HG02943 (cell line): ENCODE measurements at regions not wholly inside any gene's neighbourhood (a gene's known extent, or its start where the extent isn't known, plus 50 kb on each side); places are given as distances from the start of the nearest gene placed in this dataset.

Source experiments
- ATAC-seq: cut with Tn5 transposase; IDR thresholded peaks from one replicate; pipeline ENCODE4 v1.9.1; 2021; ENCODE audit warnings: mild to moderate bottlenecking, low read depth, moderate library complexity; ENCODE audit not compliant: unreplicated experiment

DNA sequence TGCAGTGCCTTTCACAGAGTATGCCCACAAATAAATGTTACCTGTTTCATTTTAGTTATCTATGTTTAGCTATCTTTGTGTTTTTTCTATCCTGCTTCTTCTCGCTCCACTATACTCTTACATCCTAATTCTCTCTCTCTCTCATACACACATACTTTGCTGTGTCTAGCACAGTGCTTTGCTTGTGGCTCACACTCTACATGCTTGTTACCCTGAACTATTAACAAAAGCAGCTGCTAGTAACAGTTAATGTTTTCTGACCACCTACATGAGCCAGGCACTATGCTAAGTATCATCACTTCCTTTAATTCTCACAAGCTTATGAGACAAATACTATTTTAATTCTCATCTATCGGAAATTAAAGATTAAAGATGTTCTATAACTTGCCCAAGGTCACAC lies 390.5 kb upstream of the HNRNPA3 start:
- ATAC-seq, result no peak

DNA sequence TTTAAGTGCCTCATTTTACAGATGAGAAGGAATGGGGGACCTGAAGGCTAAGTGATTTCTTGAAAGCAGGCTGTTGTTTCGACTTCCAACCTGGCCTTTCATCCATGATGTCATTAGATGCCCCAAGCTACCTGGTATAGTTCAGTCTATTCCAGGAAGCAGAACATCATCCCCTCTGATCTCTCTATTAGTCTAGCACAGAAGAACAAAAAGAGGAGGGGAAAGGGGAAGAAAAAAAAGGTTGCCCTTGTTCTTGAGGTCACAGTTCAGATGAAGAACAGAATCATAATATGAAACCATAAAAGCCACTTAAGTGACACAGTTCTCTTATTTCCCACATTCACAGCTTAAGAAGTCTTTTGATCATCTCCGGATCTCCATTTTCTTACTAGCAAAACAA lies 386.2 kb upstream of the HNRNPA3 start:
- no peak for ATAC-seq

DNA sequence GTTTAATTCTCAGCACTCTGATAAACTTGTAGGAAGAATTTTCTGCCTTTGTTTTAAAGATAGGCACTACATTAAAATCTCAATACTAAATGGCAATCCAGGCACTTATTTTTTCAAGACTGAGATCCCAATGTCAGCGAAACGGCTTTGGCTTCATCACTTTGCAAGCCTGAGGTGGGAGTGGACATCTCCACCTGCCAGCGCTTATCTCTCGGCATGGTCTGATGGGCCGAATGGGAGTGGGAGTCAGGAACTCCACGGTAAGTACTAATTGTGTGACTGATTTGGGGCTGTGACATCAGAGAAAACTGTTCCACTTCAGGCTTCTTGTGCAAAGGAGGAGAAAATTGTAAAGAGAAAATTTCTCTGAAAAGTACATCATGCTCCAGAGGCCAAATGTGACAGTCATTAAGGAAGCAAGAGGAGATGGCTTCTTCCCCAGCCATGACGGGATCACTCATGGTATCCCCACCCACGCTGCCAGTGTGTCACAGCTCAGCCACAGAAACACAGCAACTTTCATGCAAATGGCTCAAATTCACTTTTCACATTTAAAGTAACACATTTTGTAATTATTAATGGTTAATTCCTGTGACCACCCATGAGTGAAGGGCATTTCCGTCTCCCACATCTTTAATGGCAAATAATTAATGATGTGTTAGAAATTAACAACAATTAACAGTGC lies 385.5 kb upstream of the HNRNPA3 start:
- ATAC-seq, result no peak

DNA sequence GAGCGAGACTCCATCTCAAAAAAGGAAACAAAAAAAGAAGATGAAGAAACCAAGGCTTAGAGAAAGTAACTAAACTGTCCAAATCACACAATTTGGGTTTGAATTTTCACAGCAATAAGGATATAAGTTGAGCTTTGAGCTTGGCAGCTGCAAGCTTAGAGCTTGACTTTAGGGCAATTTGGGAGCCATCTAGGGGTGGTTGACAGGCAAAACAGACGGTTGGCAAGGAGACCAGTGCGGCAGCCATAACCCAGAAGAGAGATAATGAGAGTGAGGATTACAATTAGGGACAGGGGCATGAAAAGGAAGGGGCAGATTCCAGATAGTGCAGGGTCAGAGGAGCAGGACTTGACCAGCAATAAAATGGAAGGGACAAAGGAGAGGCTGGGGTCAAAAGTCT lies 382.2 kb upstream of the HNRNPA3 start:
- ATAC-seq, result no peak

DNA sequence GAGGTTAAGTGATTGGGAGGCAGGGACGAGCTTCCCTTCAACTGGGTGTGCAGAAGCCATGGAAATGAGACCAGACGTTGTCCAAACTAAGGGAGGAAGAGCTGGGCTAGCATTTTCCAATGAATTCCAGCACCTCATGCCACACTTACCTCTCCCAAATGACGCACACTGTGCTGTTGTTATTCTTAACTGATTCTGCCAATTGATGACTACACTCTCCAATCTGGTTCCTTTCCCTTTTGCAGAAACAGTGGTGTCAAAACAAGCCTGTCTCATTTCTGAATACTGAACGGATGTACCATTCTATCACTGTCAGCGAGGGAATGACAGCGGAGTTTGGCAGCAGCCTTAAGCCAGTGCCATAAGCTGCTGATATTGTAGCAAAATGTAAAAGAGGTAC lies 380.5 kb upstream of the HNRNPA3 start:
- ATAC-seq, result no peak

DNA sequence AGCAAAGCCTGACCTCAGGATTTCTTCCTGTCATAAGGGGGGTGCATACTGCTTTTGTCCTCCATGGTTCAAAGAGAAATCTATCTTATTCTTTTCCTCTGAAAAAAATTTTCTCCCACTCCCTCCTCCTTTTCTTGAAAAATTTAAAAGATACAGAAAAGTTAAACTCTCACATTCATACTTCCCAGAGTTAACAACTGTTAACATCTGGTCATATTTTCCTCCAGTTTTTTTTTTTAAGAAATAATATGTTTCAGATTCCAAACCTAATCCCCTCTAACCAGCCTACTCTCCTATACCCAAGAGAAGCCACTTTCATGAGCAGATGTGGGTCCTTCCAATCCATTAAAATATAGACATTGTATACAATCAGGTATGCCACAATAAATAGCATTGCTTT lies 378.9 kb upstream of the HNRNPA3 start:
- no peak for ATAC-seq

DNA sequence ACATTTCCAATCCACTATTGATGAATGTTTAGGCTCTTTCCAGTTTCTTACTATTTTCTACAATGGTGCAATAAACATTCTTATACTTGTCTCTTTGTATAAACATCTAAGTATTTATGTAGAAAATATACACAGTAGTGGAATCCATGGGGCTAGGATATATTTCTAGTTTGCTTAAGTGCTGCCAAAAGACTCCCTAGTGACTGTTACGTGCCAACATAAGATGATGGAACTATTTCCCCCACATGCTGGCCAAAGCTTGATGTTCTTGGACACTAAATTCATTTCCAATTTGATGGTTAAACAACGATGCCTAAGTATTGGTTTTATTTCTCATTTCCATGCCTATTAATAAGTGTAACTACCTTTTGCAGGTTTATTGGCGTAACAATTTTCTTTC lies 378.4 kb upstream of the HNRNPA3 start:
- no peak for ATAC-seq

DNA sequence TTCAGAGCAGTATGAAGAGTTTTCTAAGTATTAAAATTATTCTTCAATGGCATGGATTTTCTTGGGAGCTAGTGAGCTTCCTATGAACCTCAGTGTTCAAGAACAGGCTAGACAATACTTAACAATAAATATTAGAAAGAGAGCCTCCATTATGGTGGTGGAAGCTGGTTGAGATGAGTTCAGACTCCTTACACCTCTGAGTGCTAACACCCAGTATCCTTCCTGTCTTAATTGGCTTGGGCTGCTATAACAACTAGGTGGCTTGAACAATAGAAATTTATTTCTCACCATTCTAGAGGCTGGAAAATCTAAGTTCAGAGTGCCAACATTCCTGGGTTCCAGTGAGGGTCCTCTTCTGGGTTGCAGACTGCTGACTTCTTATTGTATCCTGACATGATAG lies 369.4 kb upstream of the HNRNPA3 start:
- no peak for ATAC-seq

DNA sequence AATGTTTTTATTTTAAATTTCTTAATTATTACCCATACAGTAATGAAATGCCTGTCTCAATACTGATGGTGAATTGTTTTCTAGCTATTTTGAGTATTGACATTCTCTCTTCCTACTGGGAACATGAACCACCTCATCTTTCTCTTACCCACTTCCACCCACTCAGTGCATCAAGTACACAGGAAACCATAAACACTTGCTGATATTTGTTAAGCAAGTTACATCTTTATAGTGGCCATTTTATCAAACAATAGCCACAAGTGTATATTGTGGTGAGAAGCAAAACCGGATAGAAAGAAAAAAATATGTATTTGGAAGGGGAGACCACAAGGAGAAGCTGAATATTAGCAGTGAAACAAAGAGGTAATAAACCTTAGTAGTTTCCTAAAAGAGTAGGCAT lies 368.1 kb upstream of the HNRNPA3 start:
- no peak for ATAC-seq

DNA sequence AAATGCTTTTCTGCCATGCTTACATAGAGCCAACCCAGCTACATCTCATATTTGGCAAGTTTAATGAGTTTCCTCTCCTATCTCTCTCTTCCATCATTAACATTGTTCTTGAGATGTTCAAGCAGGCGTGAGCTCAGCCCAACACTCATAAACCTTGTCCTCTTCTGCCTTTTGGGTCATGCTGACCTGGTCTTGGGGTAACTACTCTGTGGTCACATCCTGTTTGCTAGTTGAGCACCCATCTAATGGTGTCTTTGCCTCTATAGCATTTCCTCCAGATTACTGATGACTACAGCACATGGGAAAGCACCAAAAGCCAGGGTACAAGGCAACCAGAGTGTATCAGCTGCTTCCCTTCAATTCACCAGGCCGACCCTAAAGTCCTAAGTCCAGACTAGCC lies 366.9 kb upstream of the HNRNPA3 start:
- no peak for ATAC-seq

DNA sequence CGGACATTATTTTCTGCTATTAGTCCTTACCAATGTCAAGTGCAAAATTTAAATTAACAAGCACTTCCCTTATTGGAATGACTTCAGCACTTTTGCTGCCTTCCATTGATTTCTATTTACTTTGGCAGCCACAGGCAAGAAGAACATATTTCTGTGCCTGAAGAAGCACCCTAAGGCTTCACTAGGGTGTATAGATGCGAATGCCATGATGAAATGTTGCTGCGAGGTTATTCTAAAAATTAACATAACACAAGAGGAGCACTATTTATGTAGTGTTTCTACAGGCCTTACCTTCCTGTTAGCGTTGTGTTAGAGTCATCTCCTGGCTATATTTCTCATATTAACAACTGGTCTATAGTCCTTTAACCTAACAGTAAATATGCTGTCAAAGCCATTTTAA lies 365.0 kb upstream of the HNRNPA3 start:
- ATAC-seq, result no peak

DNA sequence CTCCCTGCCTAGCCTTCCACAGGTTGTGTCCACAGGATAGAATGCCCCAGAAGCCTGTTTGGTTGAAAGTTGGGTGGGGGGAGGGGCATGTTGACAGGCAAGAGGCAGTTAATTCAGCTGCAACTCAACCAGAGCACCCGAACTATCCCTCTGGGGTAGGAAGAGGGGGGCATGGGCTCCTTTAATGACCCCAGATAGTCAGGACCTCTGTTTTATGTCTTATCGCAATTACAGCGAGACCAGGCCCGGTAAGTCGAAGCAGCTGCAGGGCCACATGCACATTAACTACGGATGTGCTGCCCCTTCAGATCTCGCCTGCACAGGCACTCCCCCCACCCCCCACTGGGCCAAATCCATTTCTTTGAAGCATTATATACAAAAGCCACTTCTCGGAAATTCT lies 363.8 kb upstream of the HNRNPA3 start:
- no peak for ATAC-seq

DNA sequence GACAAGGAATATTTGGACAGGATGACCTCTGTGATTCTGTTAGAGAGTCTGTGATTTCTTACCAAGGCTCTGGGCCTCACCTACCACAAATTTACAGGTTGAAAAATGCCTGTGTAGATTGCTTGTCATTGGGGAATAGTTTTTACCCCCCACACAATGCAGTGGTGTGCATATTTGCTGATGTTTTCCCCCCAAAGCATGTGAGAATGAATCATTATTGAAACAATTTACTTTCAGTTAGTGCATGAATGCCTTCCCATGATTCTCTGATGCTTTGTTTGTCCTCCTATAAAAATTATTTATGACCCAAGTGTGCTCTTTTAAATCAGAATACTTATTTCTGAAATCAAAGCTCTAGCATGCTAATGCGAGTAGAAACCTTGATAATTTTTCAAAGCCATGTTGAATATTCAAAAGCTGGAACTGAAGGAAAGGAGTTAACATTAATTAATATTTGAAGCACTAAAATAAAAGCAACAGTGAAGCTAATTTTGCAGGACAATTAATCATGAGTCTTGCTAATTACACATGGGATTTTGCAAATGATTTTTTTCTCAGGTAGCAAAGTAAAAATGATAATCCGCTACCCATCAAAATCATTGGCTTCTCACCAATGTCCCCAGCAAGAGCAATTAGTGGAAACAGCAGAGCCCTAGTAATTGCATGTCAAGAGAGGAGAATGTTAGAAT lies 361.2 kb upstream of the HNRNPA3 start:
- no peak for ATAC-seq

DNA sequence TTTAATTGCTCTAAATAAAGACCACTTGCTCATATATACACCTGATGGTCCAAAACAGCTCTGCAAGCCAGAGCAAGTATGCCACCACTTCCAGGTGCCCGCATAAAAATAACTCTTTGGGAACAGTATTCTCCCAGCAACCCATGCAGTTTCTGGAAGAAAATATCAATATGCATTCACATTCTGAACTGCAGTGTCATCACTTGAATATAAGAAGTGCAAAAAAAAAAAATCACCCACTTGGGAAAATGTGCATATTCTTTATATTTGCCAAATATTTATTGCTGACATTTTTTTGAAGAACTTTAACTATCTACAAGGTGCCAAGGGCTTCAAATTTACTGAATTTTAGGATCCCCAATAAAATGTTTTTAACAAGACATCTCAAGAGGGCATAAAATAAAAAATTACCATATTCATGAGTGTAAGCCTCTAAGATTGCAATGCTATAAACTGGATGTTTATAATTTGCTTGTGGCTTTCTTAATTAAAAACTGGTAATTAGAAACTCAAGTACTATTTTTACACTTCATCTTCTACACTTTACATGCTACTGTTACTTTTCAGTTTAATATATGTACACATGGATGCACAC lies 360.6 kb upstream of the HNRNPA3 start:
- ATAC-seq, result no peak

DNA sequence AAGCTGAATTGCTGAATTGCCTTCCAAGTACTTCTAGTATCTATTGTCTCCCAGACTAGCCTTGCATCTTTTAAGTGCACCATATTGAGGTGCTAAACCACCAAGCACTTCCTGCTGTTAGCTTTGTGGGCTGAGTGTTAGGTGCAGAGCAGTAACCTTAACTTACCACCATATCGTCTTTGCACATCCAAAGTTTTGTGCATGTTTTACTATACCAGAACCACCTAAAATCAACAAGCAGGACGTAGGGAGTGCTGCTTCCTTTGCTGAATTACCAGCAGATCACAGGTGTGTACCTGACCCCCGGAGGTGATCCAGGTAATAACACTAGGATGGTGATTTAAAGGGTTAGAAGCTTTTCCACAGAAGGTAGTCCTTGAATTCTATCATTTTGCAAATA lies 359.9 kb upstream of the HNRNPA3 start:
- no peak for ATAC-seq

DNA sequence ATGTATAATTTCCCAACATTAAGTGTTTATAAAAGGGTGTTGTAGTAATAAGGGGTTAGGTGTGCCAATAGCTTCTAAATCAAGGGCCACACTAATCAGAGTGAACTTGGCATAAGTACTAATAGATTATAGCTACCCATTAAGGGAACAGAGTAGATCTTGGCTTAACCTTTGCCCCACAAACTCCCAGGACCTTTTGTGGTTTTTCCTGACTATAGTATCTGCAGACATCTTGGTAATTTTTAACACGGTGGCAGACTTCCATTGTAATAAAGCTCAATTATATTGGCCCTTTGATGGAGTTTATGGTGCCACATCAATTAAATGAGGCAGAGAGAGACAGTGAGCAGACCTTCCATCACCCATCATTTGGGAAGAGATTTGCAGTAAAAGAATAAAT lies 358.5 kb upstream of the HNRNPA3 start:
- no peak for ATAC-seq

DNA sequence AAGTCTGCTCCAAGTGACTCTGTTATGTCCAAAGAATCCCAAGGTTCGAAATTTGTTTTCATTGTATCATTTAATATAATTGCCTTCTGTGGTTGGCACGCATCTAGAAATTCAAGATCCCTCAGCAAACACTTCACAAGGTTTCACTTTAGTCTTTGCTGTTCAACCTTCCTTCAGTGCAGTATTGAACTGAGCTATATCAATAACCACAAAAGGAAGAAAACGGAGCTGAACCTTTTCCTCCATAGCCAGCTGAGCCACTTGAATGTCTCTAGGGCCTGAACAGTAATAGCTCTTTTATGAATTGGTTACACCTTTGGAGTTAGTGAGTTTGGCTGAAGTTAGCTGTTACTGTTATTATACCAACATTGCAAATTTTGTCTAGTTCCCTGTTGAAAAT lies 357.7 kb upstream of the HNRNPA3 start:
- ATAC-seq, result no peak

DNA sequence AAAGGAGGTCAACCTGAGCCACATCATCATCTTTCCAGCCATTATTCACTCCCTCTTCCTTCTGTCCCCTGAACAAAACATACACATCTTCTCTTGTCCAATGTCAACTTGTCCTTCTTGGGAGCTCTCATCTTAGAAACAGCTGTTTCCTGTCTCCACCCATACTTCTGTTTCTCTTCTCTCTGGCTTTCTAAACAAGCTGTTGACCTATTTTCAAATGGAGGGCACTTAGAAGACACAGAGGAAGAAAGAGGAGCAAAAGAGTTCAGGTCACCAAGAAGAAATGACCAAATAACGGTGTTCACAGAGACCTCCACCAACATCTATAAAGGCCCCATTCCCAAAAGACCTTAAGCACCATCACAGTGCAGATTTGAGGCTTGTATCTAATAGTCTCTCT lies 355.9 kb upstream of the HNRNPA3 start:
- ATAC-seq, result no peak

DNA sequence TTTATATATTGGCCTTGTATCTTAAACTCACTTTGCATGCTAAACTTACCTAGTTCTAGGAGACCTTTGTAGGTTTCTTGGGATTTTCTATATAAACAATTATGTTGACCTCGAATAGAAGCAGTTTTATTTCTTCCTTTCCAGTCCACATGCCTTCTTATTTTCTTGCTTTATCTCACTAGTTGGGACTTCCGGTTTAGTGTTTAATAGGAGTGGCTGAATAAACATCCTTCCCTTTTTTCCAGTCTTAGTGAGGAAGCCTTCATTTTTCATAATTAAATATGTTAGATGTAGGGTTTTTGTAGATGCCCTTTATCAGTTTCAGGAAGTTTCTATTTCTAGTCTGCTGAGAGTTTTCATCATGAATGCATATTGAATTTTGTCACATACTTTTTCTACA lies 347.3 kb upstream of the HNRNPA3 start:
- ATAC-seq, result no peak

DNA sequence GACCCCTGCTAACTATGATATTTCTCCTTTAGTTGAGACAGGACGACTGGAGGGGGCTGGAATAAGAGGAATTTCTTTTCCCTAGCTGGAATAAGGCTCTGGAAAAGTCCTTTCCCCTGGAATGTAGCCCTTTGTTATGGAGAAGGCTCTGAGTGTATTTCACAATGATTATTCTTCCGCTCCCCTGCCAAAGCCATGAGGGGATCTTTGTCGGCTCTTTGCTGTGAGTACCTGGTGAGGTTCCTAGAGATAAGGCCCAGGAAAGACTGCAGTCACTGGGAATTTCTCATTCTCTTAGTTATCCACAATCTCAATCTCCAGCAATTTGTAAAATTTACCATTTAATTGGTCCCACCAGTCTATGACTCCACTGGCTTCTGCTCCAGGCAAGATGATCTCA lies 340.2 kb upstream of the HNRNPA3 start:
- ATAC-seq, result no peak

DNA sequence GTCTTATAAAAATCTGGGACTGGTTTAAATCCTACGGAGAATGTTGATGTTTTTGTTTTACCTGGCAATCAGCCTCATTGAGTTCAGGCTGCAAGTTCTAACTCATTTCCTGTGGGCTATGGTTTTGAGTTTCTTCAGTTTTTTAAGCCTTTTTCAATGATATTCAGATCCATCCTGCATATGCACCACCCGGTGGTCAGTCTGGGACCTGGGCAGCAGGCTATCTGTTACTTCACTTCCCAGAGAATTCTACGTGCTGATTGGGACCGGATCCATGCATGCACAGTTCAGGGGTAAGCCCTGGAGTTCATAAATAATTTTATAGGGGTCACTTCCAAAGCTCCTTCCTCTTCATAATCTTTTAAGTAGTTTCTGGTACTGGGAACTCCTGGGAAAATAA lies 339.2 kb upstream of the HNRNPA3 start:
- ATAC-seq, result no peak

DNA sequence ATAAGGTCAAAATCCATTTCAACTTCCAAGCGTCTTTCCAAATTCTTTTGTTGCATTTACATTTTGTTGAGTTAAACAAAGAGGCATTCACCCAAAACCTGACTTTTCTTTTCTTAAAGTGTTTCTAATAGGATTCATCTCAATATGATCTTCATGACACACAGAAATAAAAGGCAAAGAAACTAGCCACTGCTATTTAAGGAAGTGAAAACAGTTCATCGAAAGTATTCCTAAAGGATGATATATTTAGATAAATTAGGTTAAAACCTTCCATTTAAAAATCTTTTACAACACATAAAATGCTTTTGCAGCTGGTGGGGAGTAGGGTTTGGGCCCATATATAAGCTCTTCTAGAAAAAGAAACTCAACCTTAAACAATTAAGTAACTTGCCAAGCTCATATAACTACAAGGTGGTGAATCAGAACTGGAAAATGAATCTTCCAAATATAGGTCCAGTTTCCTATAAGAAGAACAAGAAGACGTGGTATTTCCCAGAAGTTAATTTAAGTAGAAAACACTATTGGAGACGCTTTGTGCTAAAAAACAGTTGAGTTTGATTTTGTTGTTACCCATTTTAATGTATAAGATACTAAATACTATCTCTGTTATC lies 336.0 kb upstream of the HNRNPA3 start:
- no peak for ATAC-seq
